T-cell (primary cell): ENCODE measurements at regions not wholly inside any gene's neighbourhood (a gene's known extent, or its start where the extent isn't known, plus 50 kb on each side); places are given as distances from the start of the nearest gene placed in this dataset.

Experiments
- ATAC-seq, 4 experiments: fragments of 200-7000 bp in 3 of 4; fragments of 150-1000 bp in 1 of 4; cut with Tn5 transposase; replicated peaks in 1 of 4; 1 replicate in 3 of 4; 2 replicates in 1 of 4; pipeline ENCODE4 v1.10.0; 2021; ENCODE audit warnings: moderate library complexity in 3 of 4, mild to moderate bottlenecking in 2 of 4, moderate number of reproducible peaks in 1 of 4
- CTCF ChIA-PET, 2 donors: fragments of 300-600 bp; sonication (Branson Sonifier 250); formaldehyde crosslinking; loops; one replicate each; lab custom pipeline; 2022; ENCODE audit warnings: antibody characterized with exemption in 2 of 2; lab: Charles Lee
- POLR2A ChIA-PET, 2 donors: fragments of 300-600 bp; sonication (Branson Sonifier 250); formaldehyde crosslinking; loops; one replicate each; lab custom pipeline; 2022; ENCODE audit warnings: antibody characterized with exemption in 2 of 2; lab: Charles Lee
- DNase-seq, 35 experiments: peaks; one replicate each; pipeline versions ENCODE4 v3.0.0 to v3.0.0-alpha.2; 2013 to 2023
- H3K27ac ChIP-seq: one replicate; pipeline ENCODE4 v1.5.1; 2013; ENCODE audit warnings: low read length
- H3K27me3 ChIP-seq, 2 experiments: replicated peaks in 1 of 2; 1 replicate in 1 of 2; 2 replicates in 1 of 2; pipeline versions ENCODE4 v1.6.1 to v1.7.0; 2013; ENCODE audit warnings: low read length in 1 of 2, mixed read lengths in 1 of 2; ENCODE audit not compliant: control insufficient read depth in 2 of 2, insufficient read depth in 2 of 2; ENCODE audit errors: extremely low read depth in 1 of 2
- H3K36me3 ChIP-seq, 2 donors: 1 replicate in 1 of 2; 2 replicates in 1 of 2; pipeline versions ENCODE4 v1.6.1 to v1.7.0; 2013; ENCODE audit warnings: low read length in 1 of 2; ENCODE audit not compliant: control insufficient read depth in 2 of 2, insufficient read depth in 1 of 2; ENCODE audit errors: extremely low read depth in 1 of 2
- H3K4me1 ChIP-seq, 2 experiments: 1 replicate in 1 of 2; 2 replicates in 1 of 2; pipeline versions ENCODE4 v1.6.1 to v1.7.0; 2013; ENCODE audit warnings: low read length in 2 of 2, mixed read lengths in 1 of 2; ENCODE audit not compliant: insufficient read depth in 2 of 2, control insufficient read depth in 1 of 2; ENCODE audit errors: extremely low read depth in 1 of 2
- H3K4me3 ChIP-seq, 2 donors: 1 replicate in 1 of 2; 2 replicates in 1 of 2; pipeline versions ENCODE4 v1.5.1 to v1.7.0; 2013; ENCODE audit warnings: mild to moderate bottlenecking in 2 of 2, low read length in 1 of 2, moderate library complexity in 1 of 2; ENCODE audit not compliant: control insufficient read depth in 1 of 2; ENCODE audit errors: extremely low read depth in 1 of 2
- H3K9me3 ChIP-seq: 2 replicates; pipeline ENCODE4 v1.7.0; 2013
- H3K27ac Mint-ChIP-seq, 2 donors: one replicate each; pipeline ENCODE4 v1.8.0; 2020 to 2021; ENCODE audit warnings: mild to moderate bottlenecking in 2 of 2, mixed read lengths in 2 of 2
- H3K27me3 Mint-ChIP-seq, 2 donors: one replicate each; pipeline ENCODE4 v1.8.0; 2021 to 2022; ENCODE audit warnings: mixed read lengths in 2 of 2
- H3K36me3 Mint-ChIP-seq: one replicate; pipeline ENCODE4 v1.8.0; 2021; ENCODE audit warnings: mixed read lengths
- H3K4me1 Mint-ChIP-seq, 3 donors: one replicate each; pipeline ENCODE4 v1.8.0; 2020 to 2022; ENCODE audit warnings: mixed read lengths in 3 of 3, mild to moderate bottlenecking in 1 of 3
- H3K4me3 Mint-ChIP-seq, 3 donors: one replicate each; pipeline ENCODE4 v1.8.0; 2020 to 2022; ENCODE audit warnings: mild to moderate bottlenecking in 3 of 3, mixed read lengths in 3 of 3, moderate library complexity in 3 of 3
- H3K9me3 Mint-ChIP-seq, 3 donors: one replicate each; pipeline ENCODE4 v1.8.0; 2020 to 2022; ENCODE audit warnings: mixed read lengths in 3 of 3
- WGBS: methylation state at CpG from one replicate; pipeline ENCODE4 v1.1.5; 2013; ENCODE audit warnings: missing lambda C conversion rate; ENCODE audit not compliant: insufficient coverage; 5-methylcytosine and 5-hydroxymethylcytosine counted together

DNA sequence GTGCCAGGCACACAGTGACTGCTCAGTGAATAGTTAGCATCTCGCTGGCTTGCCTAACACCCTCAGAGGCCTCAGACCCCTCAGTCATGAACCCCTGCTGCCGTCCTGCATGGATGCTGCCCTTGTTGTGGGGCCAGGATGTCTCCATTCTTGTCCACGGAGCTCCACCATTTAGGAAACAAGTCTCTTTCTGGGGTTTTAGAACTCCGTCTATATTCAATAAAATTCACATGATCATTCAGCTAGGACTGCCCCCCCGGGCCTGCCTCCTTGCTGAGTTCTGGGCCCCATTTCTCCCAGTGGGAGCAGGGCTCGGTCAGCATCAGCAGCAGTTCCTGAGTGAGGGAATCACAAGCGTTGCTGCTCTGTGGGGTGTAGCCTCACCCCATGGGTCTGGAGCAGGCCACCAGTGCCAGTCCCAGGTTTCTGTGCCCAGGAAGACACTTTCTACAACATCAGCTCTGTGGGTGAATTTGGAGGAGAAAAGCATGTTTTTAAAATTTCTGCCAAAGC lies 134.1 kb downstream of the RHOU start:
- DNase-seq (no peak), ATAC-seq (no peak)
- H3K27me3 Mint-ChIP-seq, result no peaks in the 10 kb centered on the region
- H3K4me3 ChIP-seq, result no peak overlapping the region
- H3K4me1 ChIP-seq, result peaks cover 5 to 8% of the 10 kb centered on the region in 2 experiments
- H3K9me3 Mint-ChIP-seq, result no peaks in the 10 kb centered on the region
- H3K4me3 Mint-ChIP-seq, result no peak overlapping the region
- H3K27me3 ChIP-seq, result no peaks in the 10 kb centered on the region
- CTCF ChIA-PET, result interaction anchor here in 1 of 2 donors (0.5 kb wide), 1 partner anchor 154 kb away, joined by 3 read pairs; no protein-coding TSS in a partner anchor
- H3K9me3 ChIP-seq, result no peaks in the 10 kb centered on the region
- 90% methylated on average over 6 of the region's 7 CpGs for WGBS
- POLR2A ChIA-PET, result no interaction called here
- no peak overlapping the region for H3K27ac Mint-ChIP-seq
- H3K27ac ChIP-seq, result no peak overlapping the region
- no peaks in the 10 kb centered on the region for H3K36me3 Mint-ChIP-seq
- peaks cover 3 to 22% (median 5%) of the 10 kb centered on the region in 3 donors for H3K4me1 Mint-ChIP-seq
- no peaks in the 10 kb centered on the region for H3K36me3 ChIP-seq

DNA sequence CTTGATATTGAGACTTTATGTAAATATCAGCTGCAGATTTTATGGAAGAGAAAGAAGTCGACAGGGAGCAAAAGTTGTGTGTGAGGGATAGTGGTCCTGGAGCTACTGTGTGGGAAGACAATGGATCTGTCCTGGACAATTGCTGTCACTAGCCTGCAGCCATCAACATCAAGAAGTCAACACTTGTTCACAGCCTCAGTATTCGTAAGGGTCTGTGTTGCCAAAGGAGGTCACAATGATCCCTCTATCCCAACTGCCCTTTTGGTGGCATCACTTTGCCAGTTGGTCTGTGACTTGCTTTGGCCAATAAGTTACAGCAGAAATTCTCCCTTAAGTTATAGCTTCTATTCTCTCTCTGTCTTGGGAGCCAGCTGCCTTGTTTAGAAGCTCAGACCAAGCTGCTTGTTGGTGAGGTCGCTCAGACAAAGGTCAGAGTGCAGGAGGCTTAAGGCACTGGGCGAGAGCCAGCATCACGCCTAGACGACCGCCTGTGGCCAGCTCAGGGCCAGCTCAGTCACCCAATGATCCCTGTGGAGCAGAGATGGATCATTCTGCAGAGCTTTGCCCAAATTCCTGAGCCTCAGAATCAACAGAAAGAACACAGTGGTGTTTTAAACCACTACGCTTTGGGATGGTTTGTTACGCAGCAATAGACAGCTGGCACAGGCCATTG lies 134.9 kb downstream of the RHOU start:
- ATAC-seq, result no peak
- Mint-ChIP-seq H3K4me1 (peaks cover 0 to 18% (median 2%) of the 10 kb centered on the region in 3 donors), H3K27ac (no peak overlapping the region), H3K4me3 (no peak overlapping the region), H3K27me3 (no peaks in the 10 kb centered on the region), H3K9me3 (no peaks in the 10 kb centered on the region), H3K36me3 (no peaks in the 10 kb centered on the region)
- POLR2A ChIA-PET, result no interaction called here
- CTCF ChIA-PET, result no interaction called here
- H3K36me3 ChIP-seq, result no peaks in the 10 kb centered on the region
- H3K4me1 ChIP-seq, result peaks cover 3 to 4% of the 10 kb centered on the region in 2 experiments
- H3K9me3 ChIP-seq, result no peaks in the 10 kb centered on the region
- WGBS, result 92% methylated on average over 8 of the region's 9 CpGs
- DNase-seq, result no peak
- no peaks in the 10 kb centered on the region for H3K27me3 ChIP-seq
- no peak overlapping the region for H3K4me3 ChIP-seq
- H3K27ac ChIP-seq, result no peak overlapping the region

DNA sequence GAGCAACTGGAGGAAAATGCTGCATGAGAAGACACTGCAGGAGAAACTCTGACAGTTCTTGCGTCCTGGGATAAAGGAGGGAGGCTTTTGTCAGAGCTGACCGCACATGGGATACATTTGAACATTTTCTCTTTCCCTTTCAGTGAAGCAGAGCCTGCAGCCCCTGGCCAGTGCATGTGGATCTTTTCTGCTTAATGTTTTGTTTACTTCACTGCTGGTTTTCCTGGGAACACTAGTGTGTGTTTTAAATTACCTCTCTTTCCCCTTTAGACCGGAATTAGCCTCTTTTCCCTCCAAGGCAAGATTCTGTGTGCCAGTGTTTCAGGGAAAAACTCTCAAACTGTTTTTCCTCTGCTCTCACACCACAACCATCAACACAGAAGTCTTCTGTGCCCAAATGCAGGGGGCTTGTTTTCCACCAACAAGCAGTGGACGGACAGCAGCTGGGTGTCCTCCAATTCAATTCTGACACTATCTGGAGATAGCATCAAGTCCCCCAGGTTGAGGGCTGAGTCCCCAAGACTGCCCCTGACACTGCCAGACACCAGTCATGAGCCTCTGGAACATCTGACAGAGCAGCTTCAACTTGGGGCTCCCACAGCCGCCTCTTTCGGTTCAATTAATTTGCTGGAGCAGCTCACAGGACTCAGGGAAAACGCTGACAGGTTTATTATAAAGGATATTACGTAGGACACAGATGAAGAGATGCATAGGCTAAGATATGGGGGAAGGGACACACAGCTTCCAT lies 136.2 kb downstream of the RHOU start:
- no peaks in the 10 kb centered on the region for H3K9me3 Mint-ChIP-seq
- H3K4me1 ChIP-seq, result peaks cover 0 to 2% of the 10 kb centered on the region in 2 experiments
- no peaks in the 10 kb centered on the region for H3K9me3 ChIP-seq
- H3K4me1 Mint-ChIP-seq, result peaks cover 0 to 10% (median 0%) of the 10 kb centered on the region in 3 donors
- CTCF ChIA-PET, result no interaction called here
- H3K4me3 Mint-ChIP-seq, result no peak overlapping the region
- no peaks in the 10 kb centered on the region for H3K27me3 Mint-ChIP-seq
- no peak overlapping the region for H3K27ac ChIP-seq
- no peak for ATAC-seq
- no peaks in the 10 kb centered on the region for H3K36me3 ChIP-seq
- DNase-seq, result no peak
- no peaks in the 10 kb centered on the region for H3K36me3 Mint-ChIP-seq
- H3K27ac Mint-ChIP-seq, result no peak overlapping the region
- 96% methylated on average over 5 of the region's 8 CpGs for WGBS
- H3K4me3 ChIP-seq, result no peak overlapping the region
- POLR2A ChIA-PET, result interaction anchor here in 1 of 2 donors (0.8 kb wide), 1 partner anchor 417 kb away, joined by 6 read pairs; no protein-coding TSS in a partner anchor
- no peaks in the 10 kb centered on the region for H3K27me3 ChIP-seq

DNA sequence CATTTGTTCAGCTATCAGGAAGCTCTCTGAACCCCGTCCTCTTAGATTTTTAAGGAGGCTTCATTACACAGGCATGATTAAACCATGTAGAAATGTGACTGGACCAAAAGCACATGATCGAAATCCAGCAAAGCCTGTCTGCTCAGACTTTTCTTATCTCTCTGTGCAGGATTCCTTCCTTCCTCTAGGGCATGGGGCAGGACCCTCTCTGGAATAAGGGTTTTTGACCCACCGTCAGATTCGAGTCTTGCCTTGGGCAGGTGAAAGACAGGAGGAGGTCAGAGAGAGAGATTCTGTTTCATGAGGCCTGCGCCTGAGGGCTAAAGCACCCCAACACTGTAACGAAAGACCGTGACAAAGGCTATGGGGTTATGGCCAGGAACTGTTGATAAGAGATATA lies 136.8 kb downstream of the RHOU start:
- no peaks in the 10 kb centered on the region for H3K36me3 ChIP-seq
- 83% methylated on average over 1 of the region's 7 CpGs for WGBS
- no peaks in the 10 kb centered on the region for H3K9me3 ChIP-seq
- peaks cover 0 to 6% (median 0%) of the 10 kb centered on the region in 3 donors for H3K4me1 Mint-ChIP-seq
- CTCF ChIA-PET, result no interaction called here
- no peaks in the 10 kb centered on the region for H3K9me3 Mint-ChIP-seq
- no peak overlapping the region for H3K27ac Mint-ChIP-seq
- no peaks in the 10 kb centered on the region for H3K4me1 ChIP-seq
- no peak for ATAC-seq
- no peak for DNase-seq
- H3K4me3 ChIP-seq, result no peak overlapping the region
- POLR2A ChIA-PET, result interaction anchor here in 1 of 2 donors (0.8 kb wide), 1 partner anchor 417 kb away, joined by 6 read pairs; no protein-coding TSS in a partner anchor
- H3K36me3 Mint-ChIP-seq, result no peaks in the 10 kb centered on the region
- H3K27ac ChIP-seq, result no peak overlapping the region
- no peak overlapping the region for H3K4me3 Mint-ChIP-seq
- H3K27me3 ChIP-seq, result no peaks in the 10 kb centered on the region
- no peaks in the 10 kb centered on the region for H3K27me3 Mint-ChIP-seq

DNA sequence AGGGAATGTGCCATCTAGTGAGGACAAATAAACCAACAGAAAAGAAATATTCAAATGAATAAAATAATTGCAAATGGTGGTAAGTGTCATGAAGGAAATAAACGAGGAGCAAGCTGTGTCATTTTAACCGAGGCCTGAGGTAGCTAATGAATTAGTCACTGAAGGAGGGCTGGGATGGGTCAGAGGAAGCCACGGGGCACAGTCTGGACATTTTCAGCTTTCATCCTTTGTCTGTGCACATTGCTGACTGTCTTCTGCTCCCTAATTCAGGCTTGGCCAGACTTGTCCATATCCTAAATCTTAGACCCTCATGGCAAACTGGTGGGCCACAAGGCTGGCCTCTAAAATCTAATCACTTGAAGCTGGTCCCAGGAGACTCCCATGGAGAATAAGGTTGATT lies 138.4 kb downstream of the RHOU start:
- ATAC-seq (no peak), DNase-seq (no peak)
- H3K4me1 ChIP-seq, result no peaks in the 10 kb centered on the region
- no peaks in the 10 kb centered on the region for H3K27me3 ChIP-seq
- H3K4me3 ChIP-seq, result no peak overlapping the region
- H3K4me1 Mint-ChIP-seq, result no peaks in the 10 kb centered on the region
- POLR2A ChIA-PET, result no interaction called here
- H3K27ac Mint-ChIP-seq, result no peak overlapping the region
- H3K9me3 Mint-ChIP-seq, result no peaks in the 10 kb centered on the region
- no peaks in the 10 kb centered on the region for H3K9me3 ChIP-seq
- no peak overlapping the region for H3K4me3 Mint-ChIP-seq
- CTCF ChIA-PET, result no interaction called here
- no peaks in the 10 kb centered on the region for H3K36me3 ChIP-seq
- no peaks in the 10 kb centered on the region for H3K27me3 Mint-ChIP-seq
- H3K36me3 Mint-ChIP-seq, result no peaks in the 10 kb centered on the region
- WGBS, result 52% methylated on average over 2 of the region's 3 CpGs
- no peak overlapping the region for H3K27ac ChIP-seq

DNA sequence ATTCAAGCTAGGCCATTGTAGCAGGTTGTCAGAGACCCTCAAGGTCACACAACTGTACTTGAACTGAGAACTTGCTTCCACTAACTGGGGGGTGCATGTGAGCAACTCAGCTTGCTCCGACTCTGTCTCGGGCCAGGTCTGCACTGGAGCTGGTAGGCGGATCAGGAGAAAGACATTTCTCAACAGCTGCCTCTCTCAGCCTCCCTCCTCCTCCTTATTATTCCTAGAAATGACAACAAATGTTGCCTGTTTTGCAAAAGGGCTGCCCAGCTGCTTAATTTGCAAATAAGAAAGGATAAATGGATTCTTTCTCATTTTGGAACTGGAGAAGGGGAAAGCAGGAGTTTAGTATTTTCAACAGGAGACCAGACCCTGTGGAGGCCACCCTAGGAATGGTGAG lies 140.5 kb downstream of the RHOU start:
- Mint-ChIP-seq H3K9me3 (peaks cover 0 to 4% (median 0%) of the 10 kb centered on the region in 3 donors), H3K27ac (no peak overlapping the region), H3K4me1 (no peaks in the 10 kb centered on the region), H3K36me3 (no peaks in the 10 kb centered on the region), H3K4me3 (no peak overlapping the region), H3K27me3 (no peaks in the 10 kb centered on the region)
- no peak for DNase-seq
- CTCF ChIA-PET, result no interaction called here
- H3K27ac ChIP-seq, result no peak overlapping the region
- no peak for ATAC-seq
- H3K9me3 ChIP-seq, result no peaks in the 10 kb centered on the region
- no peaks in the 10 kb centered on the region for H3K36me3 ChIP-seq
- POLR2A ChIA-PET, result interaction anchor here in 1 of 2 donors (0.5 kb wide), 1 partner anchor 71 kb away, joined by 8 read pairs; no protein-coding TSS in a partner anchor
- no peaks in the 10 kb centered on the region for H3K27me3 ChIP-seq
- WGBS, result 100% methylated on average over 3 of the region's 3 CpGs
- no peak overlapping the region for H3K4me3 ChIP-seq
- H3K4me1 ChIP-seq, result no peaks in the 10 kb centered on the region
